ENCODE measurements at regions not wholly inside any gene's neighbourhood (a gene's known extent, or its start where the extent isn't known, plus 50 kb on each side); places are given as distances from the start of the nearest gene placed in this dataset.

GRCh38 chr11:10618490-10618889 lies 50.0 kb upstream of the LYVE1 start:
- TF ChIP-seq CTCF (IDR thresholded peaks at IDR 0.05) (no peak), EZH2 (IDR thresholded peaks at IDR 0.05; ENCODE audit: borderline replicate concordance, insufficient read depth, low read depth, low read length, poor library complexity, severe bottlenecking) (no peak)

Measured in B cell (primary cell).